ENCODE measurements at regions not wholly inside any gene's neighbourhood (a gene's known extent, or its start where the extent isn't known, plus 50 kb on each side); places are given as distances from the start of the nearest gene placed in this dataset.

- DNase-seq (ENCODE audit: low read depth in 4 of 4, low spot score in 3 of 4) = no peak
Measured at GRCh38 chr16:5900046-5900445, 802.5 kb upstream of the EEF2KMT start.

GRCh38 chr16:5895976-5896375, 798.4 kb upstream of the EEF2KMT start:
- DNase-seq (ENCODE audit: low read depth in 4 of 4, low spot score in 3 of 4) = peak in 1 of 4 donors; percentile 25

- no peak for DNase-seq (ENCODE audit: low read depth in 4 of 4, low spot score in 3 of 4)
Measured at GRCh38 chr16:5895137-5895536, 797.5 kb upstream of the EEF2KMT start.

- no peak for DNase-seq (ENCODE audit: low read depth in 4 of 4, low spot score in 3 of 4)
Measured at GRCh38 chr16:5891296-5891695, 793.7 kb upstream of the EEF2KMT start.

- DNase-seq (ENCODE audit: low read depth in 4 of 4, low spot score in 3 of 4) = no peak
Measured at GRCh38 chr16:5885521-5885920, 787.9 kb upstream of the EEF2KMT start.

GRCh38 chr16:5884996-5885395, 787.4 kb upstream of the EEF2KMT start:
- DNase-seq (ENCODE audit: low read depth in 4 of 4, low spot score in 3 of 4) = no peak

GRCh38 chr16:5884339-5884738, 786.7 kb upstream of the EEF2KMT start:
- no peak for DNase-seq (ENCODE audit: low read depth in 4 of 4, low spot score in 3 of 4)

- no peak for DNase-seq (ENCODE audit: low read depth in 4 of 4, low spot score in 3 of 4)
Measured at GRCh38 chr16:5882087-5882640, 784.6 kb upstream of the EEF2KMT start.

- DNase-seq (ENCODE audit: low read depth in 4 of 4, low spot score in 3 of 4) = no peak
Measured at GRCh38 chr16:5875416-5875815, 777.8 kb upstream of the EEF2KMT start.

- no peak for DNase-seq (ENCODE audit: low read depth in 4 of 4, low spot score in 3 of 4)
Measured at GRCh38 chr16:5874899-5875298, 777.3 kb upstream of the EEF2KMT start.

- DNase-seq (ENCODE audit: low read depth in 4 of 4, low spot score in 3 of 4) = no peak
Measured at GRCh38 chr16:5873221-5873620, 775.6 kb upstream of the EEF2KMT start.

- no peak for DNase-seq (ENCODE audit: low read depth in 4 of 4, low spot score in 3 of 4)
Measured at GRCh38 chr16:5870886-5871691, 773.5 kb upstream of the EEF2KMT start.

GRCh38 chr16:5867250-5867649, 769.7 kb upstream of the EEF2KMT start:
- no peak for DNase-seq (ENCODE audit: low read depth in 4 of 4, low spot score in 3 of 4)

GRCh38 chr16:5865236-5865635, 767.6 kb upstream of the EEF2KMT start:
- peak; percentile 10 to 49 (median 18) for DNase-seq (ENCODE audit: low read depth in 4 of 4, low spot score in 3 of 4)

- DNase-seq (ENCODE audit: low read depth in 4 of 4, low spot score in 3 of 4) = no peak
Measured at GRCh38 chr16:5863071-5863606, 765.5 kb upstream of the EEF2KMT start.

GRCh38 chr16:5862103-5862840, 764.7 kb upstream of the EEF2KMT start:
- no peak for DNase-seq (ENCODE audit: low read depth in 4 of 4, low spot score in 3 of 4)

- no peak for DNase-seq (ENCODE audit: low read depth in 4 of 4, low spot score in 3 of 4)
Measured at GRCh38 chr16:5861241-5861640, 763.6 kb upstream of the EEF2KMT start.

- DNase-seq (ENCODE audit: low read depth in 4 of 4, low spot score in 3 of 4) = no peak
Measured at GRCh38 chr16:5858180-5858579, 760.6 kb upstream of the EEF2KMT start.

- no peak for DNase-seq (ENCODE audit: low read depth in 4 of 4, low spot score in 3 of 4)
Measured at GRCh38 chr16:5854027-5854426, 756.4 kb upstream of the EEF2KMT start.

GRCh38 chr16:5852151-5852550, 754.6 kb upstream of the EEF2KMT start:
- DNase-seq (ENCODE audit: low read depth in 4 of 4, low spot score in 3 of 4) = no peak

- no peak for DNase-seq (ENCODE audit: low read depth in 4 of 4, low spot score in 3 of 4)
Measured at GRCh38 chr16:5851393-5851982, 753.9 kb upstream of the EEF2KMT start.
